H9 (cell line): ENCODE measurements at regions not wholly inside any gene's neighbourhood (a gene's known extent, or its start where the extent isn't known, plus 50 kb on each side); places are given as distances from the start of the nearest gene placed in this dataset.

Source experiments
- DNase-seq: peaks from one replicate; pipeline ENCODE4 v3.0.0-alpha.2; 2017
- H2AFZ ChIP-seq: one replicate; pipeline ENCODE4 v1.6.1; 2013; ENCODE audit warnings: mild to moderate bottlenecking, low read length, control low read depth, moderate library complexity
- H2AK5ac ChIP-seq: 2 replicates; pipeline ENCODE4 v1.6.1; 2013; ENCODE audit warnings: low read length, control low read depth, mixed read lengths; ENCODE audit not compliant: insufficient read length
- H2BK120ac ChIP-seq: one replicate; pipeline ENCODE4 v1.6.1; 2013; ENCODE audit warnings: low read depth, mild to moderate bottlenecking, low read length, control low read depth, inconsistent platforms; ENCODE audit not compliant: poor library complexity, severe bottlenecking
- H2BK12ac ChIP-seq: 2 replicates; pipeline ENCODE4 v1.6.1; 2013; ENCODE audit warnings: low read length, control low read depth, mixed read lengths, low read depth; ENCODE audit not compliant: insufficient read length
- H2BK15ac ChIP-seq: 2 replicates; pipeline ENCODE4 v1.6.1; 2013; ENCODE audit warnings: low read depth, low read length, control low read depth
- H2BK20ac ChIP-seq: one replicate; pipeline ENCODE4 v1.6.1; 2013; ENCODE audit warnings: low read depth, mild to moderate bottlenecking, low read length, control low read depth, inconsistent platforms; ENCODE audit not compliant: poor library complexity, severe bottlenecking
- H2BK5ac ChIP-seq: 2 replicates; pipeline ENCODE4 v1.6.1; 2013; ENCODE audit warnings: low read length, control low read depth, mixed read lengths; ENCODE audit not compliant: insufficient read length
- H3K14ac ChIP-seq: 2 replicates; pipeline ENCODE4 v1.6.1; 2013; ENCODE audit warnings: low read length, control low read depth; ENCODE audit not compliant: insufficient read depth
- H3K18ac ChIP-seq: 2 replicates; pipeline ENCODE4 v1.6.1; 2013; ENCODE audit warnings: low read depth, mild to moderate bottlenecking, mixed read lengths, low read length, control low read depth; ENCODE audit not compliant: insufficient read length
- H3K23ac ChIP-seq: 2 replicates; pipeline ENCODE4 v1.6.1; 2013; ENCODE audit warnings: low read length, control low read depth, mixed read lengths, low read depth; ENCODE audit not compliant: insufficient read length
- H3K23me2 ChIP-seq: 2 replicates; pipeline ENCODE4 v1.6.1; 2013; ENCODE audit warnings: low read depth, mild to moderate bottlenecking, mixed read lengths, low read length, control low read depth; ENCODE audit not compliant: insufficient read length, poor library complexity, severe bottlenecking
- H3K27ac ChIP-seq: 2 replicates; pipeline ENCODE4 v1.5.1; 2013; ENCODE audit warnings: low read length, control low read depth, mixed read lengths, low read depth; ENCODE audit not compliant: insufficient read length
- H3K27me3 ChIP-seq: 2 replicates; pipeline ENCODE4 v1.6.1; 2013; ENCODE audit warnings: low read length, control low read depth, inconsistent platforms; ENCODE audit not compliant: insufficient read depth
- H3K4ac ChIP-seq: 2 replicates; pipeline ENCODE4 v1.6.1; 2013; ENCODE audit warnings: low read depth, mild to moderate bottlenecking, control low read depth, inconsistent platforms, low read length, moderate library complexity
- H3K4me1 ChIP-seq: 2 replicates; pipeline ENCODE4 v1.6.1; 2013; ENCODE audit warnings: low read length, control low read depth, inconsistent platforms; ENCODE audit not compliant: insufficient read depth
- H3K4me2 ChIP-seq: 2 replicates; pipeline ENCODE4 v1.6.1; 2013; ENCODE audit warnings: low read length, control low read depth, mixed read lengths; ENCODE audit not compliant: insufficient read length, insufficient read depth
- H3K56ac ChIP-seq: 2 replicates; pipeline ENCODE4 v1.6.1; 2013; ENCODE audit warnings: low read depth, mild to moderate bottlenecking, mixed read lengths, low read length, control low read depth; ENCODE audit not compliant: insufficient read length
- H3K79me1 ChIP-seq: 2 replicates; pipeline ENCODE4 v1.6.1; 2013; ENCODE audit warnings: low read depth, mild to moderate bottlenecking, moderate library complexity, low read length, control low read depth, inconsistent platforms; ENCODE audit not compliant: insufficient read depth, poor library complexity, severe bottlenecking
- H3K79me2 ChIP-seq: 2 replicates; pipeline ENCODE4 v1.6.1; 2013; ENCODE audit warnings: low read length, control low read depth, inconsistent platforms; ENCODE audit not compliant: insufficient read depth
- H3K9ac ChIP-seq: 2 replicates; pipeline ENCODE4 v1.6.1; 2013; ENCODE audit warnings: low read length, control low read depth, mixed read lengths; ENCODE audit not compliant: insufficient read length; ENCODE audit errors: extremely low read depth
- H3K9me3 ChIP-seq: one replicate; pipeline ENCODE4 v1.6.1; 2013; ENCODE audit warnings: low read depth, low read length, inconsistent platforms; ENCODE audit not compliant: control insufficient read depth
- H3T11ph ChIP-seq: one replicate; pipeline ENCODE4 v1.6.1; 2013; ENCODE audit warnings: mild to moderate bottlenecking, low read length, control low read depth, inconsistent platforms
- H4K20me1 ChIP-seq: one replicate; pipeline ENCODE4 v1.6.1; 2013; ENCODE audit not compliant: control insufficient read depth, insufficient read length, insufficient read depth
- H4K5ac ChIP-seq: 2 replicates; pipeline ENCODE4 v1.6.1; 2013; ENCODE audit warnings: low read depth, mild to moderate bottlenecking, mixed read lengths, low read length, control low read depth; ENCODE audit not compliant: insufficient read length
- H4K8ac ChIP-seq: replicated peaks from 2 replicates; pipeline ENCODE4 v1.6.1; 2013; ENCODE audit warnings: low read length, control low read depth, mixed read lengths, low read depth; ENCODE audit not compliant: insufficient read length
- H4K91ac ChIP-seq: 2 replicates; pipeline ENCODE4 v1.6.1; 2013; ENCODE audit warnings: low read depth, mild to moderate bottlenecking, moderate library complexity, mixed read lengths, low read length, control low read depth; ENCODE audit not compliant: insufficient read length
- H3K27ac Mint-ChIP-seq, 3 experiments: 2 replicates in 2 of 3; 3 replicates in 1 of 3; pipeline ENCODE4 v1.8.0; 2020 to 2021; ENCODE audit warnings: mixed read lengths in 3 of 3, mild to moderate bottlenecking in 1 of 3, moderate library complexity in 1 of 3
- H3K27me3 Mint-ChIP-seq: 2 replicates; pipeline ENCODE4 v1.8.0; 2021; ENCODE audit warnings: low read depth, mild to moderate bottlenecking, moderate library complexity, mixed read lengths
- H3K36me3 Mint-ChIP-seq, 3 experiments: 2 replicates in 2 of 3; 3 replicates in 1 of 3; pipeline ENCODE4 v1.8.0; 2020 to 2021; ENCODE audit warnings: low read depth in 3 of 3, mixed read lengths in 3 of 3; ENCODE audit not compliant: insufficient read depth in 1 of 3
- H3K4me1 Mint-ChIP-seq, 2 experiments: 2 replicates each; pipeline ENCODE4 v1.8.0; 2020; ENCODE audit warnings: mixed read lengths in 2 of 2
- H3K4me3 Mint-ChIP-seq, 2 experiments: 2 replicates in 1 of 2; 3 replicates in 1 of 2; pipeline ENCODE4 v1.8.0; 2020 to 2021; ENCODE audit warnings: mild to moderate bottlenecking in 2 of 2, mixed read lengths in 2 of 2, moderate library complexity in 1 of 2
- H3K9me3 Mint-ChIP-seq, 2 experiments: 2 replicates in 1 of 2; 3 replicates in 1 of 2; pipeline ENCODE4 v1.8.0; 2020; ENCODE audit warnings: mild to moderate bottlenecking in 2 of 2, mixed read lengths in 2 of 2, moderate library complexity in 1 of 2
- CTCF ChIP-seq: fragments of 200-600 bp; sonication (generic); conservative IDR thresholded peaks from 3 replicates; pipeline ENCODE4 v1.8.0; 2021; ENCODE audit warnings: antibody characterized with exemption, mild to moderate bottlenecking
- WGBS: extraction: QIAGEN DNeasy Blood & Tissue Kit; methylation state at CpG from one replicate; pipeline ENCODE4 v1.1.7; 2013; ENCODE audit warnings: missing lambda C conversion rate, low lambda C conversion rate, mixed read lengths; ENCODE audit not compliant: insufficient read length; ENCODE audit errors: extremely low coverage; 5-methylcytosine and 5-hydroxymethylcytosine counted together

- H2BK15ac ChIP-seq: no peak overlapping the region
- no peaks in the 10 kb centered on the region for H4K20me1 ChIP-seq
- H3K9me3 ChIP-seq: no peaks in the 10 kb centered on the region
- no peak overlapping the region for H3T11ph ChIP-seq
- WGBS: no CpG with 5 or more reads among the region's 2 CpGs
- H3K4ac ChIP-seq: no peak overlapping the region
- H3K27ac ChIP-seq: no peak overlapping the region
- no peak overlapping the region for H3K27ac Mint-ChIP-seq
- H2BK20ac ChIP-seq: no peak overlapping the region
- no peak overlapping the region for H2BK5ac ChIP-seq
- no peak for TF ChIP-seq CTCF
- H2AK5ac ChIP-seq: no peak overlapping the region
- DNase-seq: no peak
- H4K5ac ChIP-seq: no peak overlapping the region
- H4K8ac ChIP-seq: no peak overlapping the region
- no peaks in the 10 kb centered on the region for H3K23me2 ChIP-seq
- no peak overlapping the region for H3K4me2 ChIP-seq
- peaks cover 3 to 12% of the 10 kb centered on the region in 2 experiments; a peak in 3 of 4 replicates for H3K4me1 Mint-ChIP-seq
- no peak overlapping the region for H2BK12ac ChIP-seq
- H3K14ac ChIP-seq: no peak overlapping the region
- no peak overlapping the region for H4K91ac ChIP-seq
- no peak overlapping the region for H2BK120ac ChIP-seq
- H3K4me3 Mint-ChIP-seq: no peak overlapping the region
- no peaks in the 10 kb centered on the region; a peak in 1 of 7 replicates for H3K36me3 Mint-ChIP-seq
- no peak overlapping the region for H3K18ac ChIP-seq
- H3K9me3 Mint-ChIP-seq: no peaks in the 10 kb centered on the region; a peak in 2 of 5 replicates
- no peak overlapping the region for H3K9ac ChIP-seq
- H3K27me3 ChIP-seq: peaks cover 30% of the 10 kb centered on the region
- no peak overlapping the region for H3K23ac ChIP-seq
- peaks cover 66% of the 10 kb centered on the region for H3K27me3 Mint-ChIP-seq
- H2AFZ ChIP-seq: no peak overlapping the region
- no peaks in the 10 kb centered on the region for H3K79me2 ChIP-seq
- H3K79me1 ChIP-seq: no peaks in the 10 kb centered on the region
- H3K4me1 ChIP-seq: no peaks in the 10 kb centered on the region
- H3K56ac ChIP-seq: no peak overlapping the region
Measured at GRCh38 chr21:20613654-20614053, 384.6 kb upstream of the NCAM2 start.
